ENCODE measurements at regions not wholly inside any gene's neighbourhood (a gene's known extent, or its start where the extent isn't known, plus 50 kb on each side); places are given as distances from the start of the nearest gene placed in this dataset.

- no peak for TF ChIP-seq CTCF (IDR thresholded peaks at IDR 0.05)
Observed at GRCh38 chr5:152511120-152511519, 106.0 kb upstream of the NMUR2 start.

GRCh38 chr5:152511531-152512132 is 106.6 kb upstream of the NMUR2 start:
- no peak for ATAC-seq
- no peak for DNase-seq
- no peaks in the 10 kb centered on the region for H3K9me3 ChIP-seq
- no peak overlapping the region for H3K4me3 ChIP-seq
- TF ChIP-seq CTCF (IDR thresholded peaks at IDR 0.05), result no peak
- no peaks in the 10 kb centered on the region for H3K4me1 ChIP-seq (ENCODE audit: low read depth)
- intact Hi-C loops (cut with DNase I, micrococcal nuclease), result no loop called here
- H3K36me3 ChIP-seq (ENCODE audit: low read depth), result no peaks in the 10 kb centered on the region

More at GRCh38 chr5:152511120-152511519, 106.0 kb upstream of the NMUR2 start:
- Histone ChIP-seq H3K36me3 (ENCODE audit: low read depth) (no peaks in the 10 kb centered on the region), H3K9me3 (no peaks in the 10 kb centered on the region), H3K4me3 (no peak overlapping the region), H3K4me1 (ENCODE audit: low read depth) (no peaks in the 10 kb centered on the region)
- no peak for ATAC-seq
- intact Hi-C loops (cut with DNase I, micrococcal nuclease), result no loop called here
- DNase-seq, result no peak

GRCh38 chr5:152514827-152515397 is 109.8 kb upstream of the NMUR2 start:
- intact Hi-C loops (cut with DNase I, micrococcal nuclease), result no loop called here
- DNase-seq (no peak), ATAC-seq (no peak)

GRCh38 chr5:152523964-152524363 is 118.9 kb upstream of the NMUR2 start:
- Histone ChIP-seq H3K36me3 (ENCODE audit: low read depth) (no peaks in the 10 kb centered on the region), H3K9me3 (no peaks in the 10 kb centered on the region), H3K4me3 (no peak overlapping the region), H3K4me1 (ENCODE audit: low read depth) (no peaks in the 10 kb centered on the region)
- no peak for DNase-seq
- no peak for ATAC-seq
- intact Hi-C loops (cut with DNase I, micrococcal nuclease), result no loop called here
- no peak for TF ChIP-seq CTCF (IDR thresholded peaks at IDR 0.05)

More at GRCh38 chr5:152514827-152515397, 109.8 kb upstream of the NMUR2 start:
- Histone ChIP-seq H3K9me3 (no peaks in the 10 kb centered on the region), H3K4me1 (ENCODE audit: low read depth) (no peaks in the 10 kb centered on the region), H3K4me3 (no peak overlapping the region), H3K36me3 (ENCODE audit: low read depth) (no peaks in the 10 kb centered on the region)
- no peak for TF ChIP-seq CTCF (IDR thresholded peaks at IDR 0.05)

- ATAC-seq, result no peak
Observed at GRCh38 chr5:152527358-152528052, 122.4 kb upstream of the NMUR2 start.

More at GRCh38 chr5:152527358-152528052, 122.4 kb upstream of the NMUR2 start:
- no peak for DNase-seq
- intact Hi-C loops (cut with DNase I, micrococcal nuclease), result no loop called here
- H3K9me3 ChIP-seq, result no peaks in the 10 kb centered on the region
- no peak for TF ChIP-seq CTCF (IDR thresholded peaks at IDR 0.05)
- H3K4me3 ChIP-seq, result no peak overlapping the region
- no peaks in the 10 kb centered on the region for H3K4me1 ChIP-seq (ENCODE audit: low read depth)
- H3K36me3 ChIP-seq (ENCODE audit: low read depth), result no peaks in the 10 kb centered on the region

All from mucosa of descending colon (tissue), 3 donors.